ENCODE measurements at regions not wholly inside any gene's neighbourhood (a gene's known extent, or its start where the extent isn't known, plus 50 kb on each side); places are given as distances from the start of the nearest gene placed in this dataset.
"Not testable (repeated sequence)": the region's sequence is repeated elsewhere in the genome, so short reads cannot be mapped to it uniquely, and the experiment has no call there.

- no peak overlapping the region for H3K4me3 ChIP-seq (ENCODE audit: low read length)
- no peak for DNase-seq (ENCODE audit: low read depth, low spot score)
Observed at GRCh38 chr4:97038146-97038516, 1105.1 kb downstream of the STPG2 start.

- no peak overlapping the region for H3K4me3 ChIP-seq (ENCODE audit: low read length)
- no peak for DNase-seq (ENCODE audit: low read depth, low spot score)
Observed at GRCh38 chr4:97072666-97073065, 1070.6 kb downstream of the STPG2 start.

GRCh38 chr4:97073194-97073593, 1070.1 kb downstream of the STPG2 start:
- no peak overlapping the region for H3K4me3 ChIP-seq (ENCODE audit: low read length)
- DNase-seq (ENCODE audit: low read depth, low spot score) = peak; percentile 42

- H3K4me3 ChIP-seq (ENCODE audit: low read length) = no peak overlapping the region
- DNase-seq (ENCODE audit: low read depth, low spot score) = no peak
Observed at GRCh38 chr4:97074531-97074930, 1068.7 kb downstream of the STPG2 start.

- DNase-seq (ENCODE audit: low read depth, low spot score) = no peak
- H3K4me3 ChIP-seq (ENCODE audit: low read length) = no peak overlapping the region
Observed at GRCh38 chr4:97081951-97082350, 1061.3 kb downstream of the STPG2 start.

- H3K4me3 ChIP-seq (ENCODE audit: low read length); DNase-seq (ENCODE audit: low read depth, low spot score): not testable (repeated sequence)
Observed at GRCh38 chr4:97097036-97097435, 1046.2 kb downstream of the STPG2 start.

GRCh38 chr4:97101171-97101570, 1042.1 kb downstream of the STPG2 start:
- not testable (repeated sequence) for DNase-seq (ENCODE audit: low read depth, low spot score); H3K4me3 ChIP-seq (ENCODE audit: low read length)

GRCh38 chr4:97103252-97103651, 1040.0 kb downstream of the STPG2 start:
- DNase-seq (ENCODE audit: low read depth, low spot score) = no peak
- no peak overlapping the region for H3K4me3 ChIP-seq (ENCODE audit: low read length)

GRCh38 chr4:97104006-97104405, 1039.3 kb downstream of the STPG2 start:
- no peak for DNase-seq (ENCODE audit: low read depth, low spot score)
- H3K4me3 ChIP-seq (ENCODE audit: low read length) = no peak overlapping the region

- no peak for DNase-seq (ENCODE audit: low read depth, low spot score)
Observed at GRCh38 chr4:97104666-97105065, 1038.6 kb downstream of the STPG2 start.

GRCh38 chr4:97105347-97106099, 1037.8 kb downstream of the STPG2 start:
- DNase-seq (ENCODE audit: low read depth, low spot score) = no peak
- H3K4me3 ChIP-seq (ENCODE audit: low read length) = no peak overlapping the region

More at GRCh38 chr4:97104666-97105065, 1038.6 kb downstream of the STPG2 start:
- H3K4me3 ChIP-seq (ENCODE audit: low read length) = no peak overlapping the region

- DNase-seq (ENCODE audit: low read depth, low spot score) = no peak
- H3K4me3 ChIP-seq (ENCODE audit: low read length) = no peak overlapping the region
Observed at GRCh38 chr4:97106161-97106560, 1037.1 kb downstream of the STPG2 start.

- no peak for DNase-seq (ENCODE audit: low read depth, low spot score)
- no peak overlapping the region for H3K4me3 ChIP-seq (ENCODE audit: low read length)
Observed at GRCh38 chr4:97110506-97110905, 1032.8 kb downstream of the STPG2 start.

- H3K4me3 ChIP-seq (ENCODE audit: low read length) = no peak overlapping the region
- DNase-seq (ENCODE audit: low read depth, low spot score) = no peak
Observed at GRCh38 chr4:97116511-97116910, 1026.8 kb downstream of the STPG2 start.

- H3K4me3 ChIP-seq (ENCODE audit: low read length) = no peak overlapping the region
- no peak for DNase-seq (ENCODE audit: low read depth, low spot score)
Observed at GRCh38 chr4:97121493-97121892, 1021.8 kb downstream of the STPG2 start.

- H3K4me3 ChIP-seq (ENCODE audit: low read length) = no peak overlapping the region
- no peak for DNase-seq (ENCODE audit: low read depth, low spot score)
Observed at GRCh38 chr4:97123573-97123972, 1019.7 kb downstream of the STPG2 start.

GRCh38 chr4:97132435-97132834, 1010.8 kb downstream of the STPG2 start:
- DNase-seq (ENCODE audit: low read depth, low spot score) = no peak
- no peak overlapping the region for H3K4me3 ChIP-seq (ENCODE audit: low read length)

- H3K4me3 ChIP-seq (ENCODE audit: low read length) = no peak overlapping the region
- no peak for DNase-seq (ENCODE audit: low read depth, low spot score)
Observed at GRCh38 chr4:97134456-97134855, 1008.8 kb downstream of the STPG2 start.

GRCh38 chr4:97139791-97140190, 1003.5 kb downstream of the STPG2 start:
- no peak for DNase-seq (ENCODE audit: low read depth, low spot score)
- no peak overlapping the region for H3K4me3 ChIP-seq (ENCODE audit: low read length)

- no peak for DNase-seq (ENCODE audit: low read depth, low spot score)
- no peak overlapping the region for H3K4me3 ChIP-seq (ENCODE audit: low read length)
Observed at GRCh38 chr4:97140545-97140944, 1002.7 kb downstream of the STPG2 start.

GRCh38 chr4:97141332-97141731, 1001.9 kb downstream of the STPG2 start:
- not testable (repeated sequence) for DNase-seq (ENCODE audit: low read depth, low spot score); H3K4me3 ChIP-seq (ENCODE audit: low read length)

Data from Jurkat, Clone E6-1 (cell line).